ENCODE measurements at regions not wholly inside any gene's neighbourhood (a gene's known extent, or its start where the extent isn't known, plus 50 kb on each side); places are given as distances from the start of the nearest gene placed in this dataset.

- TF ChIP-seq, protein P1, sequence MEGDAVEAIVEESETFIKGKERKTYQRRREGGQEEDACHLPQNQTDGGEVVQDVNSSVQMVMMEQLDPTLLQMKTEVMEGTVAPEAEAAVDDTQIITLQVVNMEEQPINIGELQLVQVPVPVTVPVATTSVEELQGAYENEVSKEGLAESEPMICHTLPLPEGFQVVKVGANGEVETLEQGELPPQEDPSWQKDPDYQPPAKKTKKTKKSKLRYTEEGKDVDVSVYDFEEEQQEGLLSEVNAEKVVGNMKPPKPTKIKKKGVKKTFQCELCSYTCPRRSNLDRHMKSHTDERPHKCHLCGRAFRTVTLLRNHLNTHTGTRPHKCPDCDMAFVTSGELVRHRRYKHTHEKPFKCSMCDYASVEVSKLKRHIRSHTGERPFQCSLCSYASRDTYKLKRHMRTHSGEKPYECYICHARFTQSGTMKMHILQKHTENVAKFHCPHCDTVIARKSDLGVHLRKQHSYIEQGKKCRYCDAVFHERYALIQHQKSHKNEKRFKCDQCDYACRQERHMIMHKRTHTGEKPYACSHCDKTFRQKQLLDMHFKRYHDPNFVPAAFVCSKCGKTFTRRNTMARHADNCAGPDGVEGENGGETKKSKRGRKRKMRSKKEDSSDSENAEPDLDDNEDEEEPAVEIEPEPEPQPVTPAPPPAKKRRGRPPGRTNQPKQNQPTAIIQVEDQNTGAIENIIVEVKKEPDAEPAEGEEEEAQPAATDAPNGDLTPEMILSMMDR (conservative IDR thresholded peaks at IDR 0.05 in 1 of 2, IDR thresholded peaks at IDR 0.05 in 1 of 2; ENCODE audit: extremely low read depth in 1 of 2, insufficient read depth in 1 of 2, low read depth in 1 of 2, low read length in 2 of 2): peak in 1 of 2 donors; percentile 1
- no peak for TF ChIP-seq EZH2 (IDR thresholded peaks at IDR 0.05; ENCODE audit: borderline replicate concordance, low read length)
These were observed 91.0 kb upstream of the NFE2L3 start for GRCh38 chr7:26060733-26061677.
